T-helper 2 cell (primary cell): ENCODE measurements at regions not wholly inside any gene's neighbourhood (a gene's known extent, or its start where the extent isn't known, plus 50 kb on each side); places are given as distances from the start of the nearest gene placed in this dataset.
"Not testable (repeated sequence)": the region's sequence is repeated elsewhere in the genome, so short reads cannot be mapped to it uniquely, and the experiment has no call there.

Experiments used
- DNase-seq, 5 experiments: peaks; one replicate each; pipeline versions ENCODE4 v3.0.0 to v3.0.0-alpha.2; 2012 to 2022

DNA sequence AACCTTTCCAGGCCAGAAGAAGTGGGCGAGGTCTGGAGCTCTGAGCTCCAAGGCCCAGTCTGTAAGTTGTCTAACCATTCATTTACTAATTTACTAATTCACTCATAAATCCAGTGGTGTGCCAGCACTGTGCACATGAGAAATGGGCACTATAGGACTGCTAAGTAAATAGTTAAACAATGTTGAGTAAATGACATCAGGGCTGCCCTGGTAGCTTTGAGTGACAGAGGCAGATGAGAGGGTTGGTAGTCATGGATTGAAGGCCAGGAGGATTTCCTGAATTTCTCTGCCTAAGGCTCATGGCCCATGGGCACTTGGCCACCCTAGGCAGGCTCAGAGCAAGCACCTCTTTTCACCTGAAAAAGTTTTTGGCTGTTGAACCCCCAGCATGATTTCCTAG lies 216.9 kb upstream of the RXFP2 start:
- DNase-seq, result no peak

DNA sequence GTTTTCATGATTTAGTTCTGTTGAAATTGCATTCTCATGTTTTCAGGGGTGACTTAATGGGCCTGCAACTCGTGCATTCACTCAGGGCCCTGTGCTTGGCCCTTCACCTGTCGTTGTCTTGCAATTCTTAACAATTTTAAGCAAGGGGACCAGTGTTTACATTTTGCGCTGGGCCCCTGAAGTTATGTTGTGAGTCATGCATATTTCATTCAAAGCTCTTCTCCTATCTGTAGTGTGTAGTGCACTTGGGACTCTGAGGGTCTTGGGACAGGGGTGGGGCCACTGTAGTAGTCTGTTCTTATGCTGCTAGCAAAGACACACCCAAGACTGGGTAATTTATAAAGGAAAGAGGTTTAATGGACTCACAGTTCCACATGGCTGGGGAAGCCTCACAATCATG lies 211.2 kb upstream of the RXFP2 start:
- DNase-seq, result no peak

DNA sequence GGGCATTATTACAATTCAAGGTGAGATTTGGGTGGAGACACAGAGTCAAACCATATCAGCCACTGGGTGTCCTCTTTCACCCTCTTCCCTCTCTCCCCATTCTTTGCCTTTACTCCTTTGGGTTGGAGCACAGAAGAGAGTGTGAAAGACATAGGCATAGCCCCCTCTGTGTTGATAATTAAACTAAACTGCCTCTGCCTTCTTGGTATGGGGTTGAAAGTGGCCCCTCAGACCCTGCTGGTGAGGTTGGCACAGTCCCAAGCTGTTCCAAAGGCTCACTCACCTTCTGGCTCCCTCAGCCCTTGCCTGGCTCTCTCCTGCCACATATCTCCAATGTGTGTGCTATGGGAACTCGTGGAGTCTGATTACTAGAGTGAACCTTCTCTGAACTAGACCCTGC lies 210.6 kb upstream of the RXFP2 start:
- DNase-seq, result no peak

DNA sequence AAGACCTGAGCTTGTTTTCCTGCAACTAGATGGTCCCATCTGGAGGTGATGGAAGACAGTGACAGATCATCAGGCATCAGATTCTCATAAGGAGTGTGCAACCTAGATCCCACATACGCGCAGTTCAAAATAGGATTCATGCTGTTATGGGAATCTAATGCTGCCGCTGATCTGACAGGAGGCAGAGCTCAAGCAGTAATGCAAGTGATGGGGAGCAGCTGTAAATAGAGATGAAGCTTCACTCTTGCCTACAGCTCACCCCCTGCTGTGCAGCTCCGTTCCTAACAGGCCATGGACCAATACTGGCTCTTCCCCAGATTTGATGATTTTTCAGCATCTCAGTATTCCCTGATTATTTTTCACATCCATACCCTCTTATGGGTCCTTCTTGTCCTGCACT lies 208.4 kb upstream of the RXFP2 start:
- DNase-seq, result no peak

DNA sequence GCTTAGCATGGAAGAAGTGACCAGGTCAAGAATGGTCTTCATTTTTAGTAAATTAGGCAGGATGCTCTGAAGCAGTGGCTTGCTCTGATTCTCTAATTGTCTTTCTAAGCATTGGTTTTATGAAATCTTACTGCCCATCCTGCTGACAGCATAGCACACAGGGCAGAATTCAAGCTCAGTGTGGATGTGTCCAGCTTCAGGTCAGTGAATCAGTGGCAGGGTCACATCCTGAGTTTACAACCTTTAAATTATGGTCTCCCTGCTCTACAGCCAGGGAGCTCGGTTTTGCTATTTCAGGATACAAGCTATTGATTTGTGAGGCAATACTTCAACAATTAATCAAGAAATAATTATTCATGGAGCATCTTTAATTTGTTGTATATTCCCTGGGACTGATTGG lies 202.3 kb upstream of the RXFP2 start:
- DNase-seq, result no peak

DNA sequence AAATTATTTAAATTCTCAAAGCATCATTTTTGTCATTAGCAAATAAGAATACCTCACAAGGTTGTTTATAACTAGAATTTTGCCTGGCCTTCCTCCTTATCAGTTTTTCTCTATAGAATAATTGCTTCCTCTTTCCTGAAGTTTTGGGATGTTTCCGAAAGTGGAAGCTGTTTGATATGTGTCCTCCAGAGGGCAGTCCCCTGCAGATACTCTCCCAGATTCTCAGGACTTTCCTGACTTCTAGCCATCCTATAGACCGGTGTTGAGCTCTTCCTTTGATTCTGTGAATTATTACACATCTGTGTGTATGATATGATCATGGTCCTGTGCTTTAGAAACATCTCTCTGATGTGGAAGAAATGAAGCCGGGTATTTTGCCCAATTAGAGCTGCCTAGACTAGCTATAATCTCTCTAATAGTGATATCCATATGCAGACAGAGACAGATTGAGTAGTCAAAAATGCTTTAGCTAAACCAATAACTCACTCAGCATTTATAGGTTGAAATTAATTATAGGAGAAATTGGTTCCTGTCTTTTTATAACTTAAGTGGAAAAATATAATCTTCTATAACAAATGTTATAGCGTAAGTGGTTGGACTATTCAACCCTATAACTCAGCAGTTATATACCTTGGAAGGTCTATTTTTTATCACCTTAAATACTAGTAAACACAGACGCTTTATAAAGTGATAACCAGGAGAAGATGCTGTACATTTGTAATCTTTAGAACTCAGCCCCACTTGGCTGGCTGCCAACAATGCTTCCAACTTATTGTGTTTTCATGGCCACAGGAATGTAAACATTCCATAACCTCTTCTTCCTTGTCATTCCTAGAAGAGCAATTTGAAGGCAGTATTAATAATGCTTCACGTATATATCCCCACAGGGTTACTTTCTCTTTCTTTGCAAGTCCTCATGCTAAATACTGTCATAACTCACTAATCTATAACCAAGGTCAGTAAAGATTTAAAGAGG lies 201.0 kb upstream of the RXFP2 start:
- no peak for DNase-seq

DNA sequence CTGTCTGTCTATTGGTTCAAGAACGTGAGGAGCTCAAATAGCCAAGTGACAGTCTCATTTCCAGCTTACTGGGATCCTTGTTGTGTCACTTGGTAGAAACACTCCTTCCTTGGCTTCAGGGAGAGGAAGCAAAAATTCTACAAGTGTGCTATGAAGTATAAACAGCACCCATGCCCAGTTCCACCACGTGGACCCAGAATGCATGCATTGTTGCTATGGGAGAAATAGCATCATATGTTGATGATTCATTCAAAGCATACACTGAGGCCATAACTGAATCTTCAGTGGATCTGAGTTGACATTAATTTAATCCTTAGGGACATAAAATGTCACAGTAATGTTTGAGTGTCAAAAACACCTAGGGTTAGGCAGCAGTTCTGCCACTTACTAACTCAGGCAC lies 199.0 kb upstream of the RXFP2 start:
- DNase-seq, result no peak

DNA sequence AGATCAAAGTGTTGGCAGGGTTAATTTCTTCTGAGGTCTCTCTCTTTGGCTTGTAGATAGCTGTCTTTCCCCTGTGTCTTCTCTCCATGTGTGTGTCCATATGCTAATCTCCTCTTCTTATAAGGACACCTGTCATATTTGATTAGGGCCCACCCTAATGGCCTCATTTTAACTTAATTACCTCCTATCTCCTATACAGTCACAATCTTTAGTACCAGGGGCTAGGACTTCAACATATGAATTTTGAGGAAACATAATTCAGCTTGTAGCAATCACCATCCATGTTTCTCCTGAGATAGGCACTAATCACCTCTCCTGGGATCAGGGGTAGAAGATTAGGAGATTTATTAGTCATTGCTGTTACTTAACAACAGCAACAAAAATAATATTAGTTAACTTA lies 196.1 kb upstream of the RXFP2 start:
- DNase-seq, result no peak

DNA sequence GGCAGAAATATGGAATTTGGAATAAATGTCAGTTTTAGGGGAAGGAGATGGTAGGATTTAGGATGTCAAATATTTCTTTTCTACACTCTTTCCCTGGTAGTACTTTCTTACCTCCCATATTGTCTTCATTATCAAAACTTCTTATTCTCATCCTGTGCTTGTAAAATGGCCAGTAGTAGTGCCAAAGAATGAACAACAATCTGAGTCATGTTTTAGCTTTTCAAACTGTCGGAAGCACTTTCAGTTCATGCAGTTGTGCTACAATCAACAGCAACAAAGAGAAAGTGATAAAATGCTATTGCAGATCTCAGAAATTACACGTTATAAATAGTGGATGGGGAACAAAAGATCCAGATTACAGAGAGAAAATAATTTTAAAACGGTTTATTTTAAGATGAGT lies 193.7 kb upstream of the RXFP2 start:
- DNase-seq, result no peak

DNA sequence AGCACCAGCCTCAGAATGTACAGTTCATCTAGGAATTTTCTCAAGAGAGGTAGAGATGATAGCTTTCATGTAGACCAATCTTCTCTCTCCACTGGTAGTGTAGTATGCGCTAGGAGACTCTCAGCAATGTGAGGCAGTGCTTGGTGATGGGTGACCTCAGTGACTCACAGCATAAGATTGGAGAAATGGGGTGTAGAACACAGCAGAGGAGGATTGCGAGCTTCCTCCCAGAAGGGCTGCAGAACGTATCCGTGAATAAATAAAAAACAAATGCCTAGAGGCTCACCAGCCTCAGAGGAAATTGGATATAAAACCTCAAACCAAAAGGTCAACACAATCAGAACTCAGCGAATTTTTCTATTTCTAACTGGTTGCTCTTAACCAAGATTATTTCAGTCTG lies 182.9 kb upstream of the RXFP2 start:
- no peak for DNase-seq

DNA sequence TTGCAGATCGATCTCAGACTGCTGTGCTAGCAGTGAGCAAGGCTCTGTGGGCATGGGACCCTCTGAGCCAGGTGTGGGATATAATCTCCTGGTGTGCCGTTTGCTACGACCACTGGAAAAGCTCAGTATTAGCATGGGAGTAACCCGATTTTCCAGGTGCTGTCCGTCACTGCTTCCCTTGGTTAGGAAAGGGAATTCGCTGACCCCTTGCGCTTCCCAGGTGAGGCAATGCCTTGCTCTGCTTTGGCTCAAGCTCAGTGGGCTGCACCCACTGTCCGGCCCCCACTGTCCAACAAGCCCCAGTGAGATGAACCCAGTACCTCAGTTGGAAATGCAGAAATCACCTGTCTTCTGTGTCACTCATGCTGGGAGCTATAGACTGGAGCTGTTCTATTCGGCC lies 155.1 kb upstream of the RXFP2 start:
- not testable (repeated sequence) for DNase-seq

DNA sequence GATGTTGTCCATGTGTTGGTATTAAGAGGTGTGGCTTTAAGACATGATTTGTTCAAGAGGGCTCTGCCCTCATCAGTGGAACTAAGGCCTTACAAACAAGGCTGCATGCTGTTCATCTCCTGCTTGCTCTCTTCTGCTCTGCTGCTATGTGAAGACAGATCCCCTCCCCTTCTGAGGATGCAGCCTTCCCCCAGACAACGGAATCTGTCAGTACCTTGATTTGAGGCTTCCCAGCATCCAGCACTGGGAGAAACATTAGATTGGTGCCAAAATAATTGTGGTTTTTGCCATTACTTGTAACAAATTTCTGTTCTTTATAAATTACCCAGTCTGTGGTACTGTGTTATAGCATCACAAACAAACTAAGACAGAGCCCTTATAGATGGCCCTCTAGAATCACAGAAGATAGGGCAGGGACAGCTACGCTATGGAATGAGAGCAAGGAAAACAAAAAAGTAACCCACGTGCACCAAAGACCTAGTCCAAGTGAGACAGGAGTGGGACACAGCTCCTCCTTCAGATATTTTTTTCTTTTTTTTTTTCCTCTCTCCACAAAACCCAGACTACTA lies 151.5 kb upstream of the RXFP2 start:
- no peak for DNase-seq

DNA sequence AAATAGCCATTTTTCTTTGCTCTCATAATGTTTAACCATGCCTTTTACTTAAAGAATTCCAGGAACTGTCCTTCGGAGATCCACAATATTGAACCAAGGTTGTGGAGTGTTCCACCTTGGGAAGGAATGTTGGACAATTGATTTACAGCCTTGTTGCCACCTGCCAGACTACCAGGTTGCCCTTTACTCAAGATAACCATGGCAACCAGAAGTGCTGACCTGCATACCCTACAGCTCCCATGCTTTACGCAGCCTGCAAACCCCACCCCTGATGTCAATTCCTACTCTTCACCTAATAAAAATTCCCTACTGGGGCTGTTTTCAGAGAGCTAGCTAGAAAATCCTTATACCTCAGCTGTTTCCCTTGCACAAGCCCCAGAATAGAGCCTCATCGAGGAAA lies 151.0 kb upstream of the RXFP2 start:
- no peak for DNase-seq

DNA sequence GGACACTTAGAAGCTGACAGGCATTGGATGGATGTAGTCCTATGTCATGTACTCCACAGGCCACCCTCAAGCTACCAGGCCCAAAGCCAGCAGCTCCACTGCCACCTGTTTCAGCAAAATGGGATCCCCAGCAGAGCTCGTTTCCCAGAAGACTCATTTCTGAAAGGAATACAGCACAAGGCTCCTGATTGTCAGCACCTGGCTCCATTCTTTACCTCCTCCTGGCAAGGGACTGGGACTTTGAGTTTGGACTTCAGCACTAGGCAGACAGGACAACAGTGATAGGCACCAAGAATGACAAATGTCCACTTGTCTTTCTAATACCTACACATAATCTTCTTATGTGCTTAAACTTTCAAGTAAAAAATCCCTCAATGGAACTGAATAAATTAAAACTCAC lies 150.4 kb upstream of the RXFP2 start:
- DNase-seq, result no peak

DNA sequence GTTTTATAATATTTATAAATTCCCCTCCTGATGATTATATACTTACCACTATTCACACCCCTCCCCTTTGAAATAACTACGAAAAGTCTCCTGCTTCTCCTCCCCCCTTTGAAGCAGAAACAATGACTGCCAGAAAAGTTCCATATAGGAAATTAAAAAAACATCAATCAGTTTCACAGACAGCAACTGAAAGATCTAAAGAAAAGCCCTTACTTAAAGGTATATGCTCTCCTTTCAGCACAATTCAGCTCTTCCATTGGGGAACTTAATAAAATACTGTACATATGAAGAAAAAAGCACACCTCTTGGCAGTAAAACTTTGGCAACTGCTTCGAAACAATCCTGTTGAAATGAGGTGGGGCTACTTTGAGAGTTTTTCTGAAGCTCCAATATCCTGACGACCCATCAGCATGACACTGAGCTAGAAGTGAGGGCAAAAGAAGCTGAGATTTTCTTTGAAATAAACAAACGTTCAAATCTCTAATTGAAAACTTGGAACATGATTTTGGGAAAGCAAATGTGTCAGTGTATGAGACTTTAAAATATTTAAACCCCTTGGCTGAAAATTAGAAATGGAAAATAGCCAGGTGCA lies 147.6 kb upstream of the RXFP2 start:
- no peak for DNase-seq

DNA sequence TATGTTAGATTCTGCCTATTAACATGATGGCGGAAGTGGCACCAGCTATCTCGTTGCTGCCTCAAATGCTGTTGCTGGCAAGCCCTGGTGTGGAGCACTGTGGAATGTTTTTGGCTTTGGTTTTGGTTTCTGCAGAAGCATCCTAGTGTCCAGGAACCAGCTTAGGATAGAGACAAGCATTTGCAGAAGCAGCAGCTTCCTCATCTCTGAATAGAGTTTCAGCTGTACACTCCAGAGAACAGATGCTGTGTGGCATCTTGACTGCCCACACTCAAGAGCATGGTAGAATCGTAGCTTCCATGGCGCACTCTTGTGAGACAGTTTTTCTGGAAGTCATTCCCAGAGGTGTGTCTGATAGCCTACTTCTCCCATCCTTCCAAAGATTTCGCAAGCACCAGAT lies 145.3 kb upstream of the RXFP2 start:
- DNase-seq, result no peak

DNA sequence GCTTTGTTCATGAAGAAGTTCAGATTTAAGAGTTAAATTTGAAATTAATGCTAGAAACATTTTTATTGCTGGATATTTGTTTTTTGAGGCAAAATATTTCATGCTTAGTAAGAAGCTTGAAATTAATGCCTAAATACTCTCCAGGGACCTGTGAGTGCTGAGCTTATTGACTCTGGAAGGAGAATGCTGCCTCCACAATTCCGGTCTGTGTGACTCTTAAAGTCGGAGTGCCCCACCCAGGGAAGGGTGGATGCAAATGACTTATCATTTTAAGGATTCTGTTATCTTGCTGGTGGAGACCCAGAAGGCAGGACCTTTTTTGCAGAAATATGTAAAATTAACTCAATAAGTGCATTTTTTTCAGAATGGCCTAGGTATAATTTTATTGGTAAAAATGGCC lies 143.8 kb upstream of the RXFP2 start:
- DNase-seq, result no peak

DNA sequence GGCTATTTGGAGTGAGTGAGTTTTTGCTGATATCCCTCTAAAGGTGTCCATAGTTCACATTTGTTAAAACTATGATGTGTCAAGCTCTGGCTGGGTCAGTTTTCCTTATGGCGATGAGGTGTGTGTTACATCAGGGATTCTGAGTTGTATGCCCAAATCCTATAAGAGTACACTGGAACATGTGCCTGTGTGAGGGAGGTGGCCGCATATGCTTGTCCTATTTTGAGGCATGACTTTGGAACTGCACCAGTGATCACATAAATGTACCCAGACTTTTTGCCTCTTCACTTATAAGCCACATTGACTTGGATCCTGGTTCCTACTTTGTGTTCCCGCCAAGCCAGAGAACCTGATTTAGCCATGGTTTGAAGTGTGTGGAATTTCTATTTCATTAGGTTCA lies 140.3 kb upstream of the RXFP2 start:
- DNase-seq, result no peak

DNA sequence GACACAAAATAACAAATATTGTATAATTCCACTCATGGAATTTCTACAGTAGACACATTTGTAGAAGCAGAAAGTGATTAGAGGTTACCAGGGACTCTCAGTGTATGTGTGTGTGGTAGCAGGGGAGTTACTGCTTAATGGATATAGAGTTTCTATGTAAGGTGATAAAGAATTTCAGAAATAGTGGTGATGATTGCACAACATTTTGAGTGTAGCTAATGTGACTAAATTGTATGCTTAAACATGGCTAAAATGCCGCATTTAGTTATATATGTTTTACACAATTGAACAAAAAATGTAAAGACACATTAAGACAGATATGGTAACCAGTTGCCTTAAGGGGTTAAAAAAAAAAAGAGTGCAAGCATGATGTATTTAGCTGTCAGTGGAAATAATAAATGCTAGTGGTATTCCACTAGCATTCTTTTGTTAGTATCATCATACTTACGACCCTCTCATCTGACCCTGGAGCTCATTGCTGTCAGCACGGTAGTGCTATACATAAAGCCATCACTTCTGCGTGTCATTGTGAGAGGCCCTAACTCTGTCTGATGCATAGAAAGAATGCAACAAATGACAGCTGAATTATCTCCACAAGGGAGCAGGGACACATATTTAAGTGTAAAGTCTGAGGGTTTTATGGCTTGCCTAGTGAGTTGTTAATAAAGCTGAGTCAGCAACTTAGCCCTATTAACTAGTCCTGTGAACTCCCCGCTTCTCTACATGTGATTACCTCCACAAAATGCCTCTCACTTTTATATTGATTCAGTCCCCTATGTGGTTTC lies 134.1 kb upstream of the RXFP2 start:
- no peak for DNase-seq

DNA sequence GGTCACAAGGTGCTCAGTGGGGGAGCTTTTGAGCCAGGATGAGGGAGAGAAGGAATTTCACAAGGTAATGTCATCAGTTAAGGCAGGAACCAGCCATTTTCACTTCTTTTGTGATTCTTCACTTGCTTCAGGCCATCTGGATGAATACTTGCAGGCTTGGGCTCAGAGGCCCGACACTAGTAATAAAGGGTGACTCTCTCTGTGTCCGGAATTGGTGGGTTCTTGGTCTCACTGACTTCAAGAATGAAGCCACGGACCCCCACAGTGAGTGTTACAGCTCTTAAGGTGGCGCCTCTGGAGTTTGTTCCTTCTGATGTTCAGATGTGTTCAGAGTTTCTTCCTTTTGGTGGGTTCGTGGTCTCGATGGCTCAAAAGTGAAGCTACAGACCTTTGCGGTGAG lies 131.8 kb upstream of the RXFP2 start:
- not testable (repeated sequence) for DNase-seq

DNA sequence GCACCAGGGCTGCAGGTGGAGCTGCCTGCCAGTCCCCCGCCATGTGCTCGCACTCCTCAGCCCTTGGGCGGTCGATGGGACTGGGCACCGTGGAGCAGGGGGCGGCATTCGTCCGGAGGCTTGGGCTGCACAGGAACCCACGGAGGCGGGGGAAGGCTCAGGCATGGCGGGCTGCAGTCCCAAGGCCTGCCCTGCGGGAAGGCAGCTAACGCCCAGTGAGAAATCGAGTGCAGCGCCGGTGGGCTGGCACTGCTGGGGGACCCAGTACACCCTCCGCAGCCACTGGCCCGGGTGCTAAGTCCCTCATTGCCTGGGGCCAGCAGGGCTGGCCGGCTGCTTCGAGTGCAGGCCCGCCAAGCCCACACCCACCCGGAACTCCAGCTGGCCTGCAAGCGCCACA lies 130.5 kb upstream of the RXFP2 start:
- DNase-seq, result not testable (repeated sequence)

DNA sequence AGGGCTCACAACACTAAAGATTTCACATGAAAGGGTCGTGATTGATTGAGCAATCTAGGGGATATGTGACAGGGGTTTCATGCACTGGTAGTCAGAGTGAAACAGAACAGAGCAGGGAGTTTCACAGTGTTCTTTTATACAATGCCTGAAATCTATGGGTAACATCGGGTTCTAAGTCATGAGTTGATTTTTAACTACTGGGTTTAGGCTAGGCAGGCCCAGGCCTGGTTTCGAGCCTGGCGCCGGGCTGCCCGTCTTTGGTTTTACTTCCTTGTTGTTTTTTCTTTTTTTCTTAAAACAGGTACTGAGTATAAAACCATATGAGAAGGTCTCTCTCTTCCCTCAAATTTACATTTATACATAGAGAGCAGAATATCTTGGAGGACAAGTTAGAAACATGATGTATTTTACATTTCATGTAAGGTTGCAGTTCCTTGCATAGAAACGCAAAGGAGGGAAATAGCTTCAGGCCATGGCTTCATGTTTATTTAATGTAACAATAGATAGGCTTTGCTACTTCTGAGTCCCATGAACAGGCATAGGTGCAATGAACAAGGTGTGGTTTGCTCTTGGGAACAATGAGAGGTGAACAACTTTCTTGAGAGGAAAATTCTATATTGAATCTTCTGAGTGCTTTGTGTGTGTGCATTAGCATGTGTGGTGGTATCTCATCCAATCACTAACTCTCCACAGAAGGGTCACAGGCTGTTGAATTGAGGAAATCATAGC lies 128.9 kb upstream of the RXFP2 start:
- no peak for DNase-seq

DNA sequence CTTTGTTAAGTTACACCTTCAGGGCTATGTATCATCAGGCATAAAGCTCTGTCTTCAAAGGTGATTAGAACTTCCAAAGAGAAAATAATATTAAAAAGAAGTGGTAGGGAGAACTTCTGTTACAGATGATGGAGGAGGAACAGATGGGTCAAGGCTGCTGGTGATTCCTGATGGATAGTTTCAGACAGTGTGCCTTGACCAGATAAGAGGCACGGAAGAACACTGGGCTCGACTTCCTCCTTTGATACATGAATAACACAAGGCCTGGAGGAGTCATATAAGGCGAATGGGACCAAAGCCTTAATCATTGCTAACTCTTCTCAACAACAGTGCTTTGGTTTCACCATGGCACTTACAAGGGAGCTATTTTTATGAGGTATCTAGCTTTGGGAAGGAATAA lies 128.1 kb upstream of the RXFP2 start:
- no peak for DNase-seq
